Vagina (tissue), 2 donors: ENCODE measurements at regions not wholly inside any gene's neighbourhood (a gene's known extent, or its start where the extent isn't known, plus 50 kb on each side); places are given as distances from the start of the nearest gene placed in this dataset.
"Not testable (repeated sequence)": the region's sequence is repeated elsewhere in the genome, so short reads cannot be mapped to it uniquely, and the experiment has no call there.

Experiments
- CTCF ChIP-seq, 3 experiments: fragments of 450-650 bp in 2 of 3; fragments of 200-600 bp in 1 of 3; sonication (generic) in 1 of 3; IDR thresholded peaks; one replicate each; pipeline ENCODE4 v1.5.1; 2017 to 2019; ENCODE audit warnings: antibody characterized with exemption in 3 of 3, mild to moderate bottlenecking in 2 of 3, moderate library complexity in 2 of 3
- POLR2A ChIP-seq, 2 donors: fragments of 450-650 bp; IDR thresholded peaks; one replicate each; pipeline ENCODE4 v1.6.1; 2017; ENCODE audit warnings: antibody characterized with exemption in 2 of 2, mild to moderate bottlenecking in 2 of 2, moderate library complexity in 2 of 2
- POLR2AphosphoS5 ChIP-seq, 2 donors: sonication (generic); formaldehyde crosslinking; IDR thresholded peaks; one replicate each; pipeline ENCODE4 v1.9.0; 2017; ENCODE audit warnings: antibody characterized with exemption in 2 of 2, mild to moderate bottlenecking in 2 of 2, low read depth in 1 of 2; ENCODE audit not compliant: insufficient read depth in 1 of 2

- TF ChIP-seq POLR2A (IDR thresholded peaks at IDR 0.05); CTCF (IDR thresholded peaks at IDR 0.05); POLR2AphosphoS5 (IDR thresholded peaks at IDR 0.05; ENCODE audit: insufficient read depth in 1 of 2, low read depth in 1 of 2): not testable (repeated sequence)
These were observed 118.1 kb upstream of the FOXD4L5 start for GRCh38 chr9:65403072-65403471.
